MG63 (cell line): ENCODE measurements at regions not wholly inside any gene's neighbourhood (a gene's known extent, or its start where the extent isn't known, plus 50 kb on each side); places are given as distances from the start of the nearest gene placed in this dataset.

ENCODE experiments used
- DNase-seq: peaks from one replicate; pipeline ENCODE4 v3.0.0-alpha.2; 2020
- H3K27me3 ChIP-seq: fragments of 250-450 bp; sonication (Bioruptor Pico); 2 replicates; pipeline ENCODE4 v1.5.1; 2020; ENCODE audit warnings: mild to moderate bottlenecking, moderate library complexity
- H3K36me3 ChIP-seq: fragments of 250-450 bp; sonication (Bioruptor Pico); 2 replicates; pipeline ENCODE4 v1.5.1; 2020; ENCODE audit warnings: mild to moderate bottlenecking, moderate library complexity
- H3K4me3 ChIP-seq: fragments of 250-450 bp; sonication (Bioruptor Pico); 2 replicates; pipeline ENCODE4 v1.5.1; 2020; ENCODE audit warnings: mild to moderate bottlenecking, moderate library complexity
- H3K9me3 ChIP-seq: fragments of 250-450 bp; sonication (Bioruptor Pico); 2 replicates; pipeline ENCODE4 v1.5.1; 2020; ENCODE audit warnings: mild to moderate bottlenecking, moderate library complexity

- no peak for DNase-seq
- Histone ChIP-seq H3K36me3 (no peaks in the 10 kb centered on the region), H3K9me3 (no peaks in the 10 kb centered on the region), H3K27me3 (no peaks in the 10 kb centered on the region), H3K4me3 (no peak overlapping the region)
Measured at GRCh38 chr6:11366934-11367637, 134.6 kb upstream of the NEDD9 start.

GRCh38 chr6:11366183-11366933, 133.9 kb upstream of the NEDD9 start:
- Histone ChIP-seq H3K27me3 (no peaks in the 10 kb centered on the region), H3K4me3 (no peak overlapping the region), H3K36me3 (no peaks in the 10 kb centered on the region), H3K9me3 (no peaks in the 10 kb centered on the region)
- no peak for DNase-seq

DNA sequence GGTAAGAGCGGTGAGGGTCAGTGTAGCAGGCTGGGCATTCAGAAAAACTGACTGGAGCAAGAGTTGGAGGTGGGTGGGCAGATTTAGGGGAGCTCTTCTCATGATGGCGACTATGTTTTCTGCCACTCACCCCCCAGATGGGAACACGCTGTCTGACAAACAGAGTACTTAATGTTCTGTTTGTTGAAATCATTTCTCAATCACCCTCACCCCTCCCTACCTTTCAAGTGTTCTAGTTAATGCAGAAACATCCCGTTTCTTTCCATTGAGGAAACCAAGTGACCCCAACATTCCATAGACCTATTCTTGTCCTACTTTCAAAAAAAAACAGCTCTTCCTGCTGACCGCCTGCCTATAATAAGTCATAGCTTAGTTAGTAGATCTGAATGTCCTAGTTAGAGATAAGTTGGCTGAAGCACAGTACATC, 132.5 kb upstream of the NEDD9 start:
- Histone ChIP-seq H3K9me3 (no peaks in the 10 kb centered on the region), H3K36me3 (no peaks in the 10 kb centered on the region), H3K4me3 (no peak overlapping the region), H3K27me3 (no peaks in the 10 kb centered on the region)
- no peak for DNase-seq

GRCh38 chr6:11363881-11364576, 131.6 kb upstream of the NEDD9 start:
- H3K4me3 ChIP-seq, result no peak overlapping the region
- no peaks in the 10 kb centered on the region for H3K27me3 ChIP-seq
- H3K9me3 ChIP-seq, result no peaks in the 10 kb centered on the region
- no peak for DNase-seq
- H3K36me3 ChIP-seq, result no peaks in the 10 kb centered on the region

DNA sequence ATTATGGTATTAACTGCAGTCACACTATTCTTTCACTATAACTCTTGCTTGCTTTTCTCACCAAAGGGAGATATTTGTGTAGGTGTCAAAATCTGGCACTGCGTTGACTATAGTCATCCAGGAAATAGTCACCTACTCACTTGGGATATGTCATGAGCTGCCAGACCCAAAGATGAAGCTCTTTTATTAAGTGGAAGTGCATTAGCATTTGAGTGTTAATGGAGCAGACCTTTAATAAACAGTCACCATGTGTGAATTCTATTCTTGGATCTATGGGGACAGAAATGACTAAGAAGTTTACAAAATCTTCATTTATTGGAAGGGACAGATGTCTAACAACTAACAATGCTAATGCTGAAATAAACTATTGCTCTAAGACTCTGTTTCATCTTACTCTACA, 130.1 kb upstream of the NEDD9 start:
- H3K9me3 ChIP-seq, result no peaks in the 10 kb centered on the region
- H3K27me3 ChIP-seq, result no peaks in the 10 kb centered on the region
- no peaks in the 10 kb centered on the region for H3K36me3 ChIP-seq
- H3K4me3 ChIP-seq, result no peak overlapping the region
- no peak for DNase-seq

DNA sequence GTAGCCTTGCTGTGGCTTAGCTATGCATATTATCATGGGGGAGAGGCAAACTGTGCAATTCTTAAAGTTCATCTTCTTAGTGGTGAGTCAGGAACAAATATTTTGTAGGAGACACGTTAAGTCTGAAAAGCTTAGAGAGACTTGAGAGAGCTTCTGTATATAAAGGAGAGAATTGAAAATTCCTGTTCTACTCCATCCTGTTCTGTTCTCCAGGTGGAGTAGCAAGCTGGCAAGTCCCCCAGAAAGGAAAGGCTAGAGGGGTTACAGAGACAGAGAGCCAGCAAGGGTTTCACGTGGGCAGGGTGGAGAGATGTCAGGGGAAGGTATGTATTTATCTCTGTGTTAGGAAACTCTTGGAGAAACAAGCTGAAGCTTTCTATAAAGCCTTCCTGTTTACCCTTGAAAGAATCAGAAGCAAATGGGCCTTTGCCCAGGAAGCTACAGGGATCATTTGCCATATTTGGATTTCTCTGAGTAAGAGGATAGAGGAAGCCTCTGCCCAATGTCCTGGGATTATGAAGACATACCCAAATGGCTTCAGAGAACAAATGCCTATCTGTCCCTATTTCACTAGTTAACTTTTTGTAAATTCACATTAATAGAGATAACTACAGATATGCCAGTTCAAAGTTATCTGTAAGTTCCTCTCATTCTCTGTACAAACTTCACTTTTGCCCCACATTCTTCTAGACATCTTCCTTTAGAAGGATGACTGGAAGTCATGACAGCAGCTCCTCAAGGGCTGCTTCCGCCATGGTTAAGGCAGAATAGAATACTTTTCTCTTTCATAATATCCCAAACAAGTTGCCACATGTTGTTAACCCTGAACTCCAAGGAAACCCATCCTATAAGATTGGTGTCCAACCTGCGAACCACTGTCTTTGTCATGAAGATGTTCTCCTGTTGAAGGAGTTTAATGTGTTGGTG, 126.7 kb upstream of the NEDD9 start:
- no peaks in the 10 kb centered on the region for H3K9me3 ChIP-seq
- H3K27me3 ChIP-seq, result no peaks in the 10 kb centered on the region
- DNase-seq, result no peak
- H3K36me3 ChIP-seq, result no peaks in the 10 kb centered on the region
- H3K4me3 ChIP-seq, result no peak overlapping the region

DNA sequence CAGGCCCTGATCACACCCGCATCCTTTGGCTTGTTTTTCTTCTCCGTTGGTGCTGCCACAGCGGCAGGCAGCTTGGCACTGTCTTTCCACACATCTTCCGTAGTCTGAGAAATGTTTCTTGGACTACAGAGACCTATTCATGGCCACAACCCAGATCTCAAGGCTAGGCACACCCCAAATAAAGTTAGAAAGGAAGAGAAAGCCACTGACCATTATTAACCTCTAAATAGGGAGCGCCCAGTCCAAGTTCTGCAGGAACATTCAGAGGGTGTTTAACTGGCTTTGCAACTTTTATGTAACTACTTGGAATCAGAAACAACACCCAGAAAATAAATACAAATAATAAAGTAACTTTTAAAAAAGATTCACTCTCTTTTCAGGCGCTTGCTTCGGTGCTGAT, 124.8 kb upstream of the NEDD9 start:
- no peaks in the 10 kb centered on the region for H3K27me3 ChIP-seq
- DNase-seq, result no peak
- no peak overlapping the region for H3K4me3 ChIP-seq
- H3K9me3 ChIP-seq, result no peaks in the 10 kb centered on the region
- H3K36me3 ChIP-seq, result no peaks in the 10 kb centered on the region

- no peaks in the 10 kb centered on the region for H3K36me3 ChIP-seq
- H3K4me3 ChIP-seq, result no peak overlapping the region
- H3K9me3 ChIP-seq, result no peaks in the 10 kb centered on the region
- no peak for DNase-seq
- H3K27me3 ChIP-seq, result no peaks in the 10 kb centered on the region
Measured at GRCh38 chr6:11356404-11357155, 124.1 kb upstream of the NEDD9 start.

DNA sequence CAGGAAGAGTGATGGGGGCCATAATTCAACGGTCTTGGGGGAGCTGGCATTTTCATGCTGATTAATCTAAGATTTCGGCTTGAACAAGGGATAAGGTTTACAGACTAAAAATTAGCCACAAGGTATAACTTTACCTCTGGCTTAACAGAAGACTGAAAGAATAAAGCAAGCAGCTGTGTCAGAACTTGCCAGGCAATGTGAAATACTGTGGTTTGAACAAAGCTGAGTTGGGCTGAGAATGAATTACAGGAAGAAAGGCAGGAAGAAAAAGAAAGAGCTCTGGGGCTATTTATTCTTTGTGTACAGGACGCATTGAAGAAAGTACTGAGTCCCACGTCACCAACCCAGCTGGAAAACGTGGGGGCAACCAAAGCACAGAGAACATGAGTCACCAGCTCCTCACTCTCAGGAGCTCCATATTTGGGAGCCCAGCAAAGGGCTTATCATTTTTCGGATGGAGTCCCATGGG, 121.5 kb upstream of the NEDD9 start:
- H3K36me3 ChIP-seq, result no peaks in the 10 kb centered on the region
- H3K9me3 ChIP-seq, result no peaks in the 10 kb centered on the region; the same call in 1 of the 2 replicates
- no peak overlapping the region for H3K4me3 ChIP-seq
- no peaks in the 10 kb centered on the region for H3K27me3 ChIP-seq
- DNase-seq, result no peak

- DNase-seq, result no peak
- no peaks in the 10 kb centered on the region; the same call in 1 of the 2 replicates for H3K9me3 ChIP-seq
Measured at GRCh38 chr6:11350294-11350693, 117.8 kb upstream of the NEDD9 start.

GRCh38 chr6:11349880-11350279, 117.4 kb upstream of the NEDD9 start:
- DNase-seq, result no peak
- Histone ChIP-seq H3K4me3 (no peak overlapping the region), H3K36me3 (no peaks in the 10 kb centered on the region), H3K9me3 (no peaks in the 10 kb centered on the region; the same call in 1 of the 2 replicates), H3K27me3 (no peaks in the 10 kb centered on the region)

More at GRCh38 chr6:11350294-11350693, 117.8 kb upstream of the NEDD9 start:
- no peak overlapping the region for H3K4me3 ChIP-seq
- no peaks in the 10 kb centered on the region for H3K36me3 ChIP-seq
- no peaks in the 10 kb centered on the region for H3K27me3 ChIP-seq

DNA sequence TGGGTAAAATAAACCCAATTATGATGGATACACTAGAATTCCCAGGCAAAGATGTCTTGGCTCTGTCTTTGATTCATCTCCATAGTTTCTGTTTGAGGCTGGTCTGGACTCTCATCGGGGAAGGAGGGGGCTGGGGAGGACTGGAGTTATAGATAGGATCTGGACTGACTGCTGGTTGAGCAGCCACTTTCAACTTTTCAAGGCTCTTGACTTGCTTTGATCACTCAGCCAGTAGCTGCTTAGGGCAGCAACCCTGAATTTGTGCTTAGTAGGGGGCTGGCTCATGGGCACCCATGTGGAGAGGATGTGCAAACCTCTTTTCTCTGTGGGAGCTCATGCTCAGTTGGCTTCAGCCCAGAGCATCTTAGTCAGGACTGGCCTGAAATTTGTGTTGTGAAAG, 114.0 kb upstream of the NEDD9 start:
- H3K36me3 ChIP-seq, result no peaks in the 10 kb centered on the region
- H3K4me3 ChIP-seq, result no peak overlapping the region
- DNase-seq, result peak; percentile 10
- H3K9me3 ChIP-seq, result no peaks in the 10 kb centered on the region; the same call in 1 of the 2 replicates
- no peaks in the 10 kb centered on the region for H3K27me3 ChIP-seq

- no peaks in the 10 kb centered on the region for H3K36me3 ChIP-seq
- no peaks in the 10 kb centered on the region; the same call in 1 of the 2 replicates for H3K9me3 ChIP-seq
- DNase-seq, result no peak
- H3K27me3 ChIP-seq, result no peaks in the 10 kb centered on the region
- no peak overlapping the region for H3K4me3 ChIP-seq
Measured at GRCh38 chr6:11345536-11345935, 113.1 kb upstream of the NEDD9 start.

DNA sequence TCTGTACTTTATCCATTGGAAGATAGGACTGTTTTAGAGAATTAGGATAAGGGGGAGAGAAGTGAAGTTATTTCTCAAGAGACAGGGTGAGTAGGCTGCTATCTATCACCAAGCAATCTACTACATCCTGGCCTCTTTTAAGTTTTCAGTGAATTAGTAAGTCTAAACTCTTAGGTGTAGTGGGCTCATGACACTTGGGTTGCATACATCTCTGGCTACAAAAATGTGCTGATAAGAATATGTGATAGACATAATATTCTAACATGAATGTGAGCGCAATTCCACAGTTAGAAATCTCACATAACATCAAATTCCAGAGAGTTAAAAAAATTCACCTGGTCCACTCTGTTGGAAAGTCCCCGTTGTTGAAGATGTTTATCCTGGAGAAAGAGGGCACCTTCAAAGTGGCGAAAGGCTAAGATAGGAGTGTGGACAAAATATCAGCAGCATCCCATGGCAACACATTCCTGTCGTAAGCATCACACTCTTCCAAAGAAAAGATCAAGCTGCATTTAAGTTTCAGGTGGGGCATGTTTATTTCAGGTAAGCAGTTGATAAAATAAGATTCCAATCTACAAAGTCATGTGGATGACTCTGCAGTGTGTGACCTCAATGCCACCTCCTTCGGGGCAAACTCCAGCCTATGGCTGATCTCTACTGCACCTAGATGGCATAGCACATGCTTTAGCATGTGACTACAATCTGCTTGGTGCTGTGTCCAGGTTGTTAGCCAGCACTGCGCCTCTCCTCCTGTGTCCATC, 111.7 kb upstream of the NEDD9 start:
- DNase-seq, result no peak
- no peaks in the 10 kb centered on the region for H3K36me3 ChIP-seq

GRCh38 chr6:11341867-11342266, 109.4 kb upstream of the NEDD9 start:
- H3K4me3 ChIP-seq, result no peak overlapping the region
- no peaks in the 10 kb centered on the region for H3K9me3 ChIP-seq
- no peak for DNase-seq

More for the DNA sequence above, 111.7 kb upstream of the NEDD9 start:
- no peak overlapping the region for H3K4me3 ChIP-seq
- H3K9me3 ChIP-seq, result no peaks in the 10 kb centered on the region
- no peaks in the 10 kb centered on the region for H3K27me3 ChIP-seq

More at GRCh38 chr6:11341867-11342266, 109.4 kb upstream of the NEDD9 start:
- Histone ChIP-seq H3K36me3 (no peaks in the 10 kb centered on the region), H3K27me3 (no peaks in the 10 kb centered on the region)
